HepG2 (cell line): ENCODE measurements at regions not wholly inside any gene's neighbourhood (a gene's known extent, or its start where the extent isn't known, plus 50 kb on each side); places are given as distances from the start of the nearest gene placed in this dataset.

ENCODE experiments used
- ARID4A ChIP-seq: sonication (generic); formaldehyde crosslinking; IDR thresholded peaks from 2 replicates; pipeline ENCODE4 v1.5.0; 2020; ENCODE audit warnings: mild to moderate bottlenecking, missing genetic modification reagents, borderline replicate concordance
- ATF7-NPFF ChIP-seq: sonication (generic); formaldehyde crosslinking; IDR thresholded peaks from 2 replicates; pipeline ENCODE4 v1.8.1; 2023; ENCODE audit warnings: mild to moderate bottlenecking, low read depth, missing genetic modification reagents, moderate library complexity
- FLYWCH1 ChIP-seq: sonication (generic); formaldehyde crosslinking; IDR thresholded peaks from 2 replicates; pipeline ENCODE4 v1.8.1; 2023; ENCODE audit warnings: mild to moderate bottlenecking, missing genetic modification reagents
- FUBP1 ChIP-seq: sonication (generic); formaldehyde crosslinking; IDR thresholded peaks from 2 replicates; pipeline ENCODE4 v1.5.1; 2020; ENCODE audit warnings: missing genetic modification reagents, mild to moderate bottlenecking, borderline replicate concordance
- GFI1 ChIP-seq: sonication (generic); formaldehyde crosslinking; IDR thresholded peaks from 2 replicates; pipeline ENCODE4 v1.5.0; 2020; ENCODE audit warnings: missing genetic modification reagents, mild to moderate bottlenecking, borderline replicate concordance
- KDM6A ChIP-seq: IDR thresholded peaks from 2 replicates; pipeline ENCODE4 v1.6.1; 2016; ENCODE audit warnings: low read depth
- MTERF4 ChIP-seq: sonication (generic); formaldehyde crosslinking; IDR thresholded peaks from 2 replicates; pipeline ENCODE4 v1.8.0; 2023; ENCODE audit warnings: mild to moderate bottlenecking, missing genetic modification reagents
- NBN ChIP-seq: fragments of 450-650 bp; conservative IDR thresholded peaks from 2 replicates; pipeline ENCODE4 v1.6.1; 2017
- SALL2 ChIP-seq: sonication (generic); formaldehyde crosslinking; IDR thresholded peaks from 2 replicates; pipeline ENCODE4 v1.8.1; 2023; ENCODE audit warnings: mild to moderate bottlenecking, missing genetic modification reagents, inconsistent platforms
- TARDBP ChIP-seq: sonication (generic); formaldehyde crosslinking; IDR thresholded peaks from 2 replicates; pipeline ENCODE4 v1.8.0; 2022; ENCODE audit warnings: mild to moderate bottlenecking, missing genetic modification reagents
- THAP8 ChIP-seq: sonication (generic); formaldehyde crosslinking; IDR thresholded peaks from 2 replicates; pipeline ENCODE4 v1.5.1; 2020; ENCODE audit warnings: missing genetic modification reagents, mild to moderate bottlenecking, borderline replicate concordance
- ZNF235 ChIP-seq: sonication (generic); formaldehyde crosslinking; IDR thresholded peaks from 2 replicates; pipeline ENCODE4 v1.8.1; 2023; ENCODE audit warnings: mild to moderate bottlenecking, missing genetic modification reagents, borderline replicate concordance
- ZNF3 ChIP-seq: IDR thresholded peaks from 2 replicates; pipeline ENCODE4 v1.7.0; 2017; ENCODE audit warnings: inconsistent platforms
- ZNF30 ChIP-seq: sonication (generic); formaldehyde crosslinking; IDR thresholded peaks from 2 replicates; pipeline ENCODE4 v1.5.0; 2020; ENCODE audit warnings: mild to moderate bottlenecking, missing genetic modification reagents
- ZNF33A ChIP-seq: sonication (generic); formaldehyde crosslinking; IDR thresholded peaks from 2 replicates; pipeline ENCODE4 v1.5.1; 2020; ENCODE audit warnings: missing genetic modification reagents, mild to moderate bottlenecking, moderate library complexity, borderline replicate concordance
- ZNF367 ChIP-seq: sonication (generic); formaldehyde crosslinking; IDR thresholded peaks from 2 replicates; pipeline ENCODE4 v1.4.0; 2020; ENCODE audit warnings: missing genetic modification reagents, borderline replicate concordance
- ZNF431 ChIP-seq: sonication (generic); formaldehyde crosslinking; IDR thresholded peaks from 2 replicates; pipeline ENCODE4 v1.9.0; 2022; ENCODE audit warnings: missing genetic modification reagents, low read depth, mild to moderate bottlenecking, borderline replicate concordance
- ZNF432 ChIP-seq: sonication (generic); formaldehyde crosslinking; IDR thresholded peaks from 2 replicates; pipeline ENCODE4 v1.5.0; 2020; ENCODE audit warnings: missing genetic modification reagents, mild to moderate bottlenecking, borderline replicate concordance
- ZNF704 ChIP-seq: sonication (generic); formaldehyde crosslinking; IDR thresholded peaks from 2 replicates; pipeline ENCODE4 v1.8.1; 2023; ENCODE audit warnings: mild to moderate bottlenecking, inconsistent platforms, moderate library complexity, missing genetic modification reagents, borderline replicate concordance
- ZSCAN29 ChIP-seq: sonication (generic); formaldehyde crosslinking; conservative IDR thresholded peaks from 2 replicates; pipeline ENCODE4 v1.4.0; 2020; ENCODE audit warnings: mild to moderate bottlenecking, missing genetic modification reagents

GRCh38 chr4:123856689-123857545 lies 460.3 kb downstream of the SPRY1 start (continued):
- TF ChIP-seq ARID4A (CRISPR knock-in tag), result no peak; the same call in 1 of the 2 replicates
- peak; percentile 75 for TF ChIP-seq TARDBP (CRISPR knock-in tag)
- no peak; the same call in 1 of the 2 replicates for TF ChIP-seq ZNF3 (CRISPR knock-in tag)
- no peak for TF ChIP-seq ZNF431 (CRISPR knock-in tag)
- TF ChIP-seq GFI1 (CRISPR knock-in tag), result peak; percentile 81
- TF ChIP-seq ZNF432 (CRISPR knock-in tag), result no peak
- TF ChIP-seq MTERF4, result no peak
- no peak for TF ChIP-seq NBN
- TF ChIP-seq KDM6A (CRISPR knock-in tag), result peak; percentile 78
- TF ChIP-seq SALL2 (CRISPR knock-in tag), result no peak
- no peak for TF ChIP-seq ZNF367
- TF ChIP-seq ATF7-NPFF (CRISPR knock-in tag), result no peak
- no peak for TF ChIP-seq ZNF235 (CRISPR knock-in tag)
- peak; percentile 86 for TF ChIP-seq ZSCAN29
- TF ChIP-seq THAP8 (CRISPR knock-in tag), result no peak
- TF ChIP-seq FLYWCH1 (CRISPR knock-in tag), result no peak
- no peak for TF ChIP-seq ZNF33A
- TF ChIP-seq ZNF704 (CRISPR knock-in tag), result no peak
- TF ChIP-seq ZNF30 (CRISPR knock-in tag), result no peak
- TF ChIP-seq FUBP1, result no peak
